AG08396 (cell line): ENCODE measurements at regions not wholly inside any gene's neighbourhood (a gene's known extent, or its start where the extent isn't known, plus 50 kb on each side); places are given as distances from the start of the nearest gene placed in this dataset.

Experiments used
- DNase-seq: peaks from one replicate; pipeline ENCODE4 v3.0.0; 2012; ENCODE audit warnings: low spot score, mixed read lengths

DNA sequence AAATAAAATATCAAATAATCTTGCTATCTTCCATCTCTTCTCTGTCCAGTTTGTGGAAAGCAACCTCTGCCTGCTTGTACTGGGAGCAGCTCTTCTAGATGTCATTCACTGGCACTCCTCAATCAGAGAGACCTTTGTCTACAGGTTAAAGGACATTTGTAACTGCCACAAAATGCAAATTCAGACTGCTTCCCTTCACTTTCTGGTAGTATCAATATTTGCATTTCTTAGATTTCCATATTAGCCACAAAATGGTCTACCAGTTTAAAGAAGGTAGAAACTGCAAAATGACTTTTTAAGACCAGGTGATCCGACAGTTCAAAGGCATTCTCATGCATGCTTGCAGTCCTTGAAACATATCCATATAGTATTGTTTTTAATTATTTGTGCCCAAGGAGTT lies 51.7 kb upstream of the RCN1 start:
- DNase-seq, result no peak

DNA sequence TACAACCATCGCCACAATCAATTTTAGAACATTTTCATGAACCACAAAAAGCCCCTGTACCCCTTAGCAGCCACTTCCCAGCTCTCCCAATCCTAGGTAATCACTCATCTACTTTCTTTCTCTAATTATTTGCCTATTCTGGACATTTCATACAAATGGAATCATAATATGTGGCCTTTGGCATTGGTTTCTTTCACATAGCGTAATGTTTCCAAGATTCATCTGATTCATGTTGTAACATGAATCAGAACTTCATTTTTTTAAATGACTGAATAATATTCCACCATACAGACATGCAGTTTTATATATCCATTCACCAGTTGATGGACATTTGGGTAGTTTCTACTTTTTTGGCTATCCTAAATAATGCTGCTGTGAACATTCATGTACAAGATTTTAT lies 56.2 kb upstream of the RCN1 start:
- no peak for DNase-seq

DNA sequence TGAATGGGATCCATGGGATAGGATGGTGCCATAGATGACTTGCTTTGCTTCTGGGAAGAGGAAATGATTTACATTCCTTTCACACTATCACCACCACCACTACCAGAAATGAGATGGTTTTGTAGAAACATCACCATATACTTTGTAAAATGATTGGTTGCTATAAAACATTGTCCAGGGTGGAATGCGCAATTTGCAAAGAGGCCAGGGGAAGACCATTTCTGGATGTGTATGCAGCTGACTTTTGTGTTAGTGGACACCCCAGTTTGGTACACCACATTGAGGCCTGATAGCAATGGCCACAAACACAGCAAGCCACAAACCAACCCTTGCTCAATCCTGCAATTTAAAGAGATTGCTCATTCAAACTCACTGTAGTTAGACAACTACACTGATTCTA lies 56.7 kb upstream of the RCN1 start:
- peak; percentile 77 for DNase-seq

DNA sequence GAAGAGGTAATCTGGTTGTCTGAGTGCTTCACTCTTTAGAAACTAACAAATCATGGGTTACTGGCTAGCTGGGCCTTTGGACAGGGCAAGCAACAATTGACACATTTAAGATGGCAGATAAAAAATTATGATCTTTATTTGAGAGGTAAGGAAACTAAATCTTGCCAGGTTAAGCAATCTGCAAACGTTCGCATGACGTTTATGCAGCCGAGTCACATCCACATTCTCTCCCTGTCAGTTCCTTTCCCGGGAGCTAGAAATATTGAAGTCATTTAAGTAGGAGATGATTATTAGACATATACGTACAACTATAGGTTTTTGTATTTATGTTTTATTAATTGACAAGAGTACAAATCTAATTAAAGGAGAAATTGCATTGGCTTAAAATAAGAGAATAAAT lies 57.4 kb upstream of the RCN1 start:
- DNase-seq, result no peak

DNA sequence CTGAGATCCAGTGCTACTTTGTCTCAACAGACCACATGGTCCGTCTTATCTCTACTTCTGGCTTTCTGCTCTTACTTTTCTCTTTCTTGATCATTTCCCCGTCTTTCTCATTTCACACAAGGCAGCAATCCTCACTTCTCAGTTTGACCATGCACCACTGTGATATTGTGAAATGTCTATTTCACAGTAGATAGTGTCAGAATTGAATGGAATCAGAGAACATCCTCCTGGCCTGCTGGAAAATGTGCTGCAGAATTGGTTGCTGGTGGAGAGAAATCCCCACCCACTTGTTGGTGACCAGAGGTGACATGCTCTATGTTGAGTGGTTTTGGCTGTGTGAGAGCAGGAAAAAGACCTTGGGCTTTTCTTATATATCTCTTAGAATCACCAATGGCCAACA lies 57.8 kb upstream of the RCN1 start:
- no peak for DNase-seq

DNA sequence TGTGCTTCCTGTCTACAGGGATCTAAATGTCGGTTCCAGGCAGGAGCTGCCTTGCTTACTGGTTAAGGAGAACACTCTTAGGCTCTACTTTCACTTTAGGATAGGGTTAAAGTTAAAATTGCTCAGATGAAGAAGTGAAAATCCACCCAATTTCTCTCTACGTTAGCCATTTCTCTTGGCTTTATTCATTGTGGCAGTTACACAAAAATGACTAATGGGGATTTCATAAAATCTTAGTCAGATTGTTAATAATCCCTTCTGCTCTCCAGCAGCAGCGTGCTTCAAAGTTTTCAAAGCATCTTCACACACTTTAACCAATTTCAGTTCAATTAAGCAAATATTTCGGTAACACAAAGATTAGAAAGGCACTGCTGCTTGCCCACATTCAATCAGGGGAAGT lies 58.4 kb upstream of the RCN1 start:
- DNase-seq, result no peak

DNA sequence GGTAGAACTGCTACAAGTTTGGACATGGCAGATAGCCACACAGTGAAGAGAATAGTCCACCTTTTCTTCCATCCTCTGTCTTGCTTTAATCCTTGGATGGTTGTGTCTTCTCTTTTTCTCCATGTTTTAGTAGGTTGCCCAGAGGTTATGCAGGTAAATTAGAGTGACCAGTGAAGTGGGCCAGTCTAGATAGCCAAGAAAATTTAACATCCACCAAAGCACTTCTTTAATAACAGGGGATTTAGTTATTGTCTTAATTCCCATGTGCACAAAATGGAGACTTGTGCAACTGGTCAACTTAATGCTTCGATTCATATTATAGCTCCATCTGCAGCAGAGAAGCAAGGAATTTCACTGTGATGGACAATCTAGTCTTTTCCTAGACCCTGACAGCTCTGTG lies 58.8 kb upstream of the RCN1 start:
- DNase-seq, result no peak

DNA sequence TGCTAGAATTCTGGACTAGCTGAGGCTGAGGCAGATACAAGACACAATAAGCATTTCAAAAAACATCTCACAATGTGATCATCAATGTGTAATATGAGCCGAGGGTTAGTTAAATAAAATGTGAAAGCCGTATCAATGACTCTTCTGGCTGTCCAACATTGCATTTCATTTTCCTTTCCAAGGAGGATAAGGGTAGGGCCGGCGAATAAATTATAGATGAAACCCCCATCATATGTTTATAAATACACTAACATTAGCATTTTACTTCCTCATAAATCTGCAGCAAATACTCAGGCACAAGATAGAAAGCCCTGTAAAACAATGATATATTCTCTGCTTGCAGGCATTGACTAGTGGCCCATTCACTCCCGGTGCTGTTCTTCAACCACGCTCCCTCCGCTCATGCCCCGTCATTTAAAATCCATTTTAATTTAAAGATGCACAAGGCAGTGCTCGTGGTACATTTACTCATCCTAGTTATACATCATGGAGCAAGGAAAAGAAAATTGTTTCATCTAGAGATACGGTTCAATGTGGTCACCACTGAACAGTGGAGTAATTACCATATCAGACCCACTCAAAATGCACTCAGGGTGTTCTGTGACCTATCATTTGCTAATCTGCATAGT lies 59.9 kb upstream of the RCN1 start:
- DNase-seq, result no peak

DNA sequence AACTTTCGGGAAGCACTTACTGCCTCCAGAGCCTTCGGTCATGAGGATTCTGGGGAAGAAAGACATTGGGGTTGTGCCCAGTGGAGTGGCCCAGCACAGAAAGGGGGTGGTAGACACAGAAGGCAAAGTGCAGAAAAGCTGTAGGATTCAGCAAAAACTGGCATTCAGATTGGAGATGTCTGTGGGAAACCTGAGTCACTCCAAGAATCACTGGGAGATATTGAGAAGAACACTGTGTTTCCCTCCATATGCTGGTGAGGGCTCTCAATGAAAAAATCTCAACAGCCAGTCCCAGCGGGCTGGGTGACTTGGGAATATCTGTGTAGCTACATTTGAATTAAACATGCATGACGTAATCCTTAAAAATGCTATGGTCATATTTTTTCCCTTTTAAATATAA lies 61.2 kb upstream of the RCN1 start:
- DNase-seq, result no peak

DNA sequence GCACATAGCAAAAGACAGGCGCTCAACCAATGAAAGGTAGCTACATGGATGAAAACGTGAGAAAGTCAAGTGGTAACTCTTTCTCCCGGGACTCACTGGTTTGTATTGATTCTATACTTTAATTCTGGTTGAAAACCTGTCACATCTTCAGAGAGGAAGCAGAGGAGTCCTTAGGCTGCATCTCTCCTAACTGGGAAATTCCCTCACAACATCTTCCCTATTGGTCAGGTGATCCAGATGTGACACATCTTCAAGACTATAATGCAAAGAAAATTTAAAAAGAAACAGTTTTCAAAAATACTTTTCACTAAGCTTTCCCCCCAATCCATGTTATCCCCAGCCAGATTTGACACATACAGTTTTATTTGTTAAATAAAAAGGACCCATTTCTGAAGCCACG lies 62.7 kb upstream of the RCN1 start:
- no peak for DNase-seq

DNA sequence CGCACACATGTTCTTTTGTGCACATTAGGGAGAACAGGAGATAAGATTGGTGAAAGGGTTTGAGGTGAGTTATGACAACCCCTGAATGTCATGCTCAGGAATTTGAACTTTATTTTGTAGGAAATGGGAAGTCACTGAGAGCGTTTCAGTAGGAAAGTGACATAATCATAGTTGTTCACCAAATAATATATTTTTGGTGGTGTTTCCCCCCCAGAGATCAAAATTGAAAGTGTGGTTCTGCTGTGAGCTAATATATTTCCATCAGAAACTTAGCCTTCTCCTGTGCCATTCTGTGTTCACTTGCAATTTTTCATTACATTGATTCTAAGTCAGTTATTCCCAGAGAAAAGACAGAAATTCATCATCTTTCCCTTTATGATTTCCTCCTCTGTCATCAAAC lies 64.1 kb upstream of the RCN1 start:
- no peak for DNase-seq

DNA sequence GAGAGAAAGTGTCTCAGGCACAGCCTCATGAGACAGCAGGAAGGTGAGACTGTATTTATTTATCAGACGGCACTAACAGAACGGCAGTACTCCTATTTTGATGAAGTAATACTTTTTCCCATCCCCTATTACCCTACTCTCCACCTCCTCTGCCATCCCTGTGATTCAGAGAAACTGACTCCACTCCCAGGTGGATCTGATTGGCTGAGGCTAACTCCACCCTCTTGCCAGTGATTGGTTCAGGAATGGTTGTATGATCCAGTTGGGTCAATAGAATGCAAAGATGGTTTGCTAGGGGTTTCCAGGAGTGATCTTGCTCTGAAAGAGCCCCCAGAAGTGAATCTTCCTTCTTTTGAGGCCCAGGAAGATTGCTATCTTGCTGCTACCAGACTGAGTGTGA lies 65.9 kb upstream of the RCN1 start:
- no peak for DNase-seq

DNA sequence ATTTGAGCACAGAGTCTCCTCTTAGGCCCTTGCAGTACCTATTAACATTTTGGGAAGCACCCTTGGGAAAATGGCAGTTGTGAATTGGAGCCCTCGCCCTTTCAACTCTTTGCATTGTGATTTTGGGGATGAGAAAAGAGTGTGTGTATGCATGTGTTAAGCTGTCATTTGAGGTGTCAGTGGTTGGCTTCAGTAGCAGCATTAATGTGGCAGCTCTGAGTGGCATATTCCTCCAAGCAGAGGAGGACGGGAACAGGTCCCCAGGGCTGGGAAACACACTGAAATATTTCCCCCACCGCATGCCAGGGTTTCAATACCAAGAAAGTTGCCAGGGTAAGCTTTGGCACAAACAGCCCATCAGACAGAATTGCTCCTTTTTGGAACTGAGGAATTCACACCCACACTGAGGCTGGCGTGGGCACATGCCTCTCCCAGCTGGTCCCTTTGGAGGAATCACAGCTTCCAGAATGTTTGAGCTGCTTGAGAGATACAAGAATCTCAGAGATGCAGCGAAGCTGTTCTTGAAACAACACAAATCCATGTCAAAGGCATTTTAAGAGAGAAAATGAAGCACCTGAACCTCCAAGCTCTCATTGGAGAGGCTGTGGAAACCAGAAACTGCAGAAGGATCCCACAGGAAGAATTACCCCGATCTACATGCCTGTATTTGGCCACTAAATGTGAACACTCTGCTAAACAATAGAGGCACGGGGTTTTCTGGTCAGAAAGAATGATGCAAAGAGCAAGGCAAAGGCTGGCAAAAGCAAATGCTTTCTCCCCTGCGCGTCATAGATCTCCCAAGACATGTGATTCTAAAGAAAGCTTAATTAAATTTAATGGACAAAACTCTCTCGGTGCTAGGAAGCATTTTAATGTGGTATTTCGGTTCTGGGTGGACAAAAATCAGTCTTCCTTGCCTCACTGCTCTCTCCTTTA lies 67.2 kb upstream of the RCN1 start:
- DNase-seq, result no peak

DNA sequence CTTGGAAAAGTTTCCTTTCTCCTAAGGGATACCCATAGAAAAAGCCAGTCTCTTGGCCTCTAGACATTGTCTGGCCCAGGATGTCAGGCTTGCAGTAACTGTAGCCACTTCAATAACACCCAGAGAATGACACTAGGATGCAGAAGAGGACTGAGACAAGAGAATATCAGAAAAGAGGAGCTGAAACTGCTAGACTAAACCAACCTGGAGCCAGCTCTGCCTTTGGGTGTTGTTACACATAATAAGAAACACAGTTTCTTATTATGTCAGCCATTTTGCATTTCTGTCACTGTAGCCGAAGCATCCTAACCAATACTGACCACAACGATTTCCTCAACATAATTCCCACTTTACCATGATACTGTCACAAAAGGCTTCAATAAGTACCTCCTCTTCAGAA lies 72.2 kb upstream of the RCN1 start:
- no peak for DNase-seq

DNA sequence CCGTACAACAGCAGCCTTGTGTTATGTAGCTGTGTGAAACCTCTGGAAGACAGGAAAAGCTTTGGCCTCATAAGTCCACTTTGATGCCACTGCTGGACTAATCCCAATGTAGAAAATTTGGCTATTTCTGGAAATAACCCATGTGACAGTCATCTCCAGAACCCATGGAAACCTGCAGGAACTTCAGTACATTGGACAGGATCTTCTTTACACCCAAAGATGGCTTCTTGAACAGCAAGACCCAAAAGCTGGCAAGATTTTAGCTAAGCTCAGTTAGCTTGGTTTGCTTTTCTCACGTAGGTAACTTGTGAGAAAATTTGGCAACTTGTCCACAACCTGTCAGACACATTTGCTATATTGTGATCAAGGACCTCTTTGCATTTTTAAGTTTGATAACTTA lies 74.8 kb upstream of the RCN1 start:
- DNase-seq, result no peak

DNA sequence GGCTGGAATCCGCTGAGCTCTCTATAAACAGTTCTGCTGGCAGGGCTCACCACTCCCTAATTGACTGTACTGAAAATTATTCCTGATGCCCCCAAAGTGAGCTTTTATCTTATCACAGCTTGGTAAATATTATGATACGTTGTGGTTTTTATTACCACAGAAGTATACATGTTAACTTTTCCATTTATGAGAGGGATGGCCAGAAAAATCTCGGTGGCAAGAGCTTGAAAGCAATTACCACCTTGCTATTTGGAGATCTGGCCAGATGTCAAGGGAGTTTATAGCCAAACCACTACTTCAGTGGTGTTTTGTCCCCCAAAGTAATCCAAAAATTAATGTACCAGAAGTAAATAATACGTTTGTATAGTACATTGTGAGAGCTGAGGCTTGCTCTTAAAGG lies 75.4 kb upstream of the RCN1 start:
- DNase-seq, result no peak

DNA sequence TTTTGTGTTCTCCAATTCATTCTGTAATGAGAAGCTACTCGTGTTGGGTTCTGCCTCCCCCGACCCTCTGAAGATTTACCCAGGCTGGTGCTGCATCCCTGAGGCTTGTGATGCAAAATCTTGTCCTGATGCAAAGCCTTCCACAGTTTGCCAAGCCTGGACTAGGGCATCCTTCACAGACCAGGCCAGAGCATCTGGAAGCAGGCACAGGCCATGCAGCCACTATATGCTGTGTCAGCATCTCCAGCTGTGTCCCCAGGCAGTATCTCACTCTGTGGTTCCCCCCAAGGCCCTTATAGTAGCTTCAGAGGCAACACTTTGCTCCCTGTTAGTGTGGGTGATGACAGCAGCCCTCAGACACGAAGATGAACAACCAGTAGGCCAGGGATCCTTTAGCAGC lies 77.3 kb upstream of the RCN1 start:
- DNase-seq, result no peak

DNA sequence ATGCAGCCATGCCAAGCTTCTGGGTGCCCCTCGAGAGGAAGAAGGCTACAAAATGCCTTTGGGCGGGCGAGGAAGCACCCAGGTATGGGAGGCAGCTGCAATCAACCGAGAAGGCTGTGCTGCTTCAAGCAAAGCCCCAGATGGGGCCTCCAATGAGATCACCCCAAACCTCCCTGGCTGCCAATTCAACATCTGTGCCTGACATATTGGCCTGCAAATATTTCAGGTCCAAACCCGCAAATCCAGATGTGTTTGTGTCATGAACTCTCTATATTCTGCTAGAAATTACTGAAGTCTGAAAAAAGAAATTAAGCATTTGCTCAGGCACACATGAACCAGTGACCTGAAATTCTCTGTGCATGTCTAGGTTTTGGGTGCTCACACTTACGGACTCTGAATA lies 78.8 kb upstream of the RCN1 start:
- DNase-seq, result no peak

DNA sequence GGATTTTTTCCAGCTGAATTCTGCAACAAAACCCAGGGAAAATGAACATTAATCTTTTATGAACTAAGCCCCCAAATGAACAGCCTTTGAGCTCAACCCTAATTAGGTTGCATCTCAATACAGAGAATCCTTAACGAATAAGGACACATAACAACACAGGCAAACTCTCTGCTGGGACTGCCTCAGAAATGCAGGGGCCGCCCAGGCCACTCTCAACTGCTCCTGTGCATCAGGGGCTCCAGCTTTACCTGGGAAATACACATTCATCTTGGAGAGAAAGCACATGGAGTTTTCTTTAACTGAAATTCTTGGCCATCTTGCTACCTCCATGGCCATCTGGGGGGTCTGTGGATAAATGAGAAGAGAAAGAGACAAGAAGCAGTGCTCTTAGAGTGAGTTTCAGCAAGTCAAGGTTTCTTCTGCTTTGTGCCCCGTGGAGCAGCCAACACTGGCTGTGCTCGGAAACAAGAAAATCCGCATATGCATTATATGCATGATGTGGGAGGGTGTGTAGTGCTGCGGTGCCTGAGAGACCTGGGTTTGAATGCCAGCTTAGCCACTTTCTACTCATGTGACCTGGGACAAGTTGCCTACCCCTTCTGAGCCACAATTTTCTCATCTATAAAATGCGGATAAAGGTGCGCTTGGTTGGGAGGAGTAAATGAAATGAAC lies 81.9 kb upstream of the RCN1 start:
- DNase-seq, result no peak

DNA sequence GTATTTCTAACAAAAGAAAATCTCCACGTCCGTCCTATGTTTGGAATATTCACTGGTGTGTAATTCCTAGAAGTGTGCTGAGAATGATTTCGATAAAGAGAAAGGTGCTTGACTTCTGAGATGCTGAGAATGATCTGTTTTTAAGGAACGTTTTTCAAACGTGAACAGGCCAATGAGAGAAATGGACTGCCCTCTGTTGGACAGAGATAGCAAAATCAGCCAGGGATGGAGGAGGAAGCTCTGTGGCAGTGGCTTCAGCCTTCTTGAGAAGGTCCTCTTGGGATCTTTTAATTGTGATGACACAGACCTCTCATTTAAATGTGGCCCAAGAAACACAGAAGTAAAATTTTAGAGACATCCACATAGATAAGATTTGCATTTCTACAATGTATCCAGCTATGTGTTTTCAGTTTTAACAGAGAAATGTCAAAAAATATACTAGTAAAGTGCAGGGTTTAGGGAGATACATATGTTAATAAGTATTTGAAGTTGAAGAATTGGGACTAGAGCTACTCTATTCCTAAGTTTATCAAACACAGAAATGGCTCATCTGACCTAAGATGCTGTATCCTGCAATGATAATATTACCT lies 84.0 kb upstream of the RCN1 start:
- peak; percentile 54 for DNase-seq

DNA sequence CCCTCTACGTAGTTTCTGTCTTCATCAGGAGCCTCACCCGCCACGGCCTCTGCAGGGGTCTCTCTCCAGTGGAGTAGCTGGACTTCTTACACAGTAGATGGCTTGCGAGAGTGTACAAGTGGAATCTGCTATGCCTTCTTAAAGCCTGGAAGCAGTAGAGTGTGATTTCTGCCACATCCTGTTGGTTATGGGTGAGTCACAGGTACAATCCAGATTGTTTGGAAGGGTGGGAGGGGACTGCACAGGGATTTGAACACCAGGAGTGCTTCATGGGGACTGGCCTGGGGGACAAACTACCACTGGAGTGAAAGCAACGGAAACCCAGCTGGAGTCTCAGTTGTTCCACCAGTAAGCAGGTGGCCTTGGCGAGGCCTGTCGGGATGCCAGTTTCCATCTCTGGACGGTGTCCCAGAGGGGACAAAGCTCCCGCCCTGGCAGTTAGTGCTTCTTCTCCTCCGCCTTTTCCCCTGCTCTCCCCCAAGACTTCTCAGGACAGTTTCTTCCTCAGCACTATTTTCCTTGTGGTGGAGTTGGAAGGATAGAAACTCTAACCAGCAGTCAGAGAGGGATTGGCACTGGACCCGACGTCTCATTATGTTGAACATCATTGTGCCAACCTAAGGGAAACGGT lies 85.0 kb upstream of the RCN1 start:
- DNase-seq, result no peak

DNA sequence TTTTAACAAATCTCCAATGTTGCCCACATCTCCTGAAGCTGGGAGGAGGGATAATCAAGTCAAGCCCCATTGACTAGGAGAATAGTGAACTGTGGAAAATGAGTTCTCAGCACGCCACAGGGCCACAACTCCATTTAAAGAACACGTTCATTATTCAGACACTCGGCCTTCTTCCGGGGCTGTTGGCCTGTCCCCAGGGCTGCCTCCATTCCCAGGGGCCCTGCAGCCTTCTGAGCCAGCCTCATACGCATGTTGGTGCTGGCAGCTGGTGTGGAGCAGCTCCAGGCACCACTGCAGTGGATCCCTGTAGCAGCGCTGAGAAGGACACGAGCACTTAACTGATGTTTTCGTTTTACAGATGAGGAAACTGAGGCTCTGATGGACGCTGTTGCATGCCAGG lies 87.5 kb upstream of the RCN1 start:
- DNase-seq, result no peak
